ENCODE measurements at regions not wholly inside any gene's neighbourhood (a gene's known extent, or its start where the extent isn't known, plus 50 kb on each side); places are given as distances from the start of the nearest gene placed in this dataset.

GRCh38 chr9:75541734-75542133 is 348.7 kb upstream of the PCSK5 start:
- TF ChIP-seq, protein P1, sequence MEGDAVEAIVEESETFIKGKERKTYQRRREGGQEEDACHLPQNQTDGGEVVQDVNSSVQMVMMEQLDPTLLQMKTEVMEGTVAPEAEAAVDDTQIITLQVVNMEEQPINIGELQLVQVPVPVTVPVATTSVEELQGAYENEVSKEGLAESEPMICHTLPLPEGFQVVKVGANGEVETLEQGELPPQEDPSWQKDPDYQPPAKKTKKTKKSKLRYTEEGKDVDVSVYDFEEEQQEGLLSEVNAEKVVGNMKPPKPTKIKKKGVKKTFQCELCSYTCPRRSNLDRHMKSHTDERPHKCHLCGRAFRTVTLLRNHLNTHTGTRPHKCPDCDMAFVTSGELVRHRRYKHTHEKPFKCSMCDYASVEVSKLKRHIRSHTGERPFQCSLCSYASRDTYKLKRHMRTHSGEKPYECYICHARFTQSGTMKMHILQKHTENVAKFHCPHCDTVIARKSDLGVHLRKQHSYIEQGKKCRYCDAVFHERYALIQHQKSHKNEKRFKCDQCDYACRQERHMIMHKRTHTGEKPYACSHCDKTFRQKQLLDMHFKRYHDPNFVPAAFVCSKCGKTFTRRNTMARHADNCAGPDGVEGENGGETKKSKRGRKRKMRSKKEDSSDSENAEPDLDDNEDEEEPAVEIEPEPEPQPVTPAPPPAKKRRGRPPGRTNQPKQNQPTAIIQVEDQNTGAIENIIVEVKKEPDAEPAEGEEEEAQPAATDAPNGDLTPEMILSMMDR (conservative IDR thresholded peaks at IDR 0.05; ENCODE audit: low read length): no peak
- TF ChIP-seq EZH2phosphoT487 (IDR thresholded peaks at IDR 0.05; ENCODE audit: borderline replicate concordance): no peak
- Histone ChIP-seq H4K20me1 (ENCODE audit: insufficient read depth, low read length, poor library complexity, severe bottlenecking) (no peaks in the 10 kb centered on the region), H3K9ac (ENCODE audit: low read depth, low read length, poor library complexity, severe bottlenecking) (no peak overlapping the region), H3K4me3 (ENCODE audit: low read length, poor library complexity, severe bottlenecking) (no peak overlapping the region), H3K9me2 (replicated peaks; ENCODE audit: low read depth, low read length) (no peaks in the 10 kb centered on the region), H3K9me3 (ENCODE audit: insufficient read depth, low read depth, low read length) (no peaks in the 10 kb centered on the region), H3K79me2 (ENCODE audit: insufficient read depth, low read length) (no peaks in the 10 kb centered on the region), H3K36me3 (ENCODE audit: insufficient read depth, low read length) (no peaks in the 10 kb centered on the region), H3F3A (ENCODE audit: low read depth) (no peaks in the 10 kb centered on the region), H3K4me1 (ENCODE audit: insufficient read depth, low read length, poor library complexity, severe bottlenecking) (no peaks in the 10 kb centered on the region), H3K27me3 (ENCODE audit: insufficient read depth, low read length, poor library complexity, severe bottlenecking) (no peaks in the 10 kb centered on the region), H3K4me2 (ENCODE audit: low read depth, low read length, poor library complexity, severe bottlenecking) (no peak overlapping the region), H2AFZ (ENCODE audit: low read length) (no peak overlapping the region)

- Histone ChIP-seq H3F3A (ENCODE audit: low read depth) (no peaks in the 10 kb centered on the region), H3K9ac (ENCODE audit: low read depth, low read length, poor library complexity, severe bottlenecking) (no peak overlapping the region), H3K79me2 (ENCODE audit: insufficient read depth, low read length) (no peaks in the 10 kb centered on the region), H3K27me3 (ENCODE audit: insufficient read depth, low read length, poor library complexity, severe bottlenecking) (no peaks in the 10 kb centered on the region), H4K20me1 (ENCODE audit: insufficient read depth, low read length, poor library complexity, severe bottlenecking) (no peaks in the 10 kb centered on the region), H3K36me3 (ENCODE audit: insufficient read depth, low read length) (no peaks in the 10 kb centered on the region), H2AFZ (ENCODE audit: low read length) (no peak overlapping the region), H3K4me2 (ENCODE audit: low read depth, low read length, poor library complexity, severe bottlenecking) (no peak overlapping the region), H3K9me2 (replicated peaks; ENCODE audit: low read depth, low read length) (no peaks in the 10 kb centered on the region), H3K9me3 (ENCODE audit: insufficient read depth, low read depth, low read length) (no peaks in the 10 kb centered on the region), H3K4me1 (ENCODE audit: insufficient read depth, low read length, poor library complexity, severe bottlenecking) (no peaks in the 10 kb centered on the region), H3K4me3 (ENCODE audit: low read length, poor library complexity, severe bottlenecking) (no peak overlapping the region)
- TF ChIP-seq, protein P1 (conservative IDR thresholded peaks at IDR 0.05; ENCODE audit: low read length): no peak
- TF ChIP-seq EZH2phosphoT487 (IDR thresholded peaks at IDR 0.05; ENCODE audit: borderline replicate concordance): no peak
Observed at GRCh38 chr9:75544815-75545214, 345.7 kb upstream of the PCSK5 start.

- Histone ChIP-seq H3K79me2 (ENCODE audit: insufficient read depth, low read length) (no peaks in the 10 kb centered on the region), H3K36me3 (ENCODE audit: insufficient read depth, low read length) (no peaks in the 10 kb centered on the region), H3K4me2 (ENCODE audit: low read depth, low read length, poor library complexity, severe bottlenecking) (no peak overlapping the region), H3K27me3 (ENCODE audit: insufficient read depth, low read length, poor library complexity, severe bottlenecking) (no peaks in the 10 kb centered on the region), H3F3A (ENCODE audit: low read depth) (no peaks in the 10 kb centered on the region), H3K9me3 (ENCODE audit: insufficient read depth, low read depth, low read length) (no peaks in the 10 kb centered on the region), H2AFZ (ENCODE audit: low read length) (no peak overlapping the region), H3K9me2 (replicated peaks; ENCODE audit: low read depth, low read length) (no peaks in the 10 kb centered on the region), H3K4me1 (ENCODE audit: insufficient read depth, low read length, poor library complexity, severe bottlenecking) (no peaks in the 10 kb centered on the region), H4K20me1 (ENCODE audit: insufficient read depth, low read length, poor library complexity, severe bottlenecking) (no peaks in the 10 kb centered on the region), H3K4me3 (ENCODE audit: low read length, poor library complexity, severe bottlenecking) (no peak overlapping the region), H3K9ac (ENCODE audit: low read depth, low read length, poor library complexity, severe bottlenecking) (no peak overlapping the region)
- TF ChIP-seq, protein P1 (conservative IDR thresholded peaks at IDR 0.05; ENCODE audit: low read length): no peak
- no peak for TF ChIP-seq EZH2phosphoT487 (IDR thresholded peaks at IDR 0.05; ENCODE audit: borderline replicate concordance)
Observed at GRCh38 chr9:75545287-75545686, 345.2 kb upstream of the PCSK5 start.

All from Loucy (cell line).